ENCODE measurements at regions not wholly inside any gene's neighbourhood (a gene's known extent, or its start where the extent isn't known, plus 50 kb on each side); places are given as distances from the start of the nearest gene placed in this dataset.

GRCh38 chr18:10020171-10020570 is 106.4 kb downstream of the VAPA start:
- H3K36me3 ChIP-seq, result no peaks in the 10 kb centered on the region
- peaks cover 0 to 15% (median 0%) of the 10 kb centered on the region in 4 donors for H3K4me1 ChIP-seq
- no peak for TF ChIP-seq CTCF (IDR thresholded peaks at IDR 0.05)
- no peak for TF ChIP-seq POLR2A (IDR thresholded peaks at IDR 0.05)
- H3K27me3 ChIP-seq, result no peaks in the 10 kb centered on the region
- no peak overlapping the region for H3K27ac ChIP-seq
- no peak overlapping the region for H3K4me3 ChIP-seq
- H3K9me3 ChIP-seq, result no peaks in the 10 kb centered on the region
- DNase-seq, result no peak

GRCh38 chr18:10022365-10022764 is 108.5 kb downstream of the VAPA start:
- Histone ChIP-seq H3K4me1 (no peaks in the 10 kb centered on the region), H3K4me3 (no peak overlapping the region), H3K27ac (no peak overlapping the region), H3K9me3 (no peaks in the 10 kb centered on the region), H3K27me3 (no peaks in the 10 kb centered on the region), H3K36me3 (no peaks in the 10 kb centered on the region)
- TF ChIP-seq POLR2A (IDR thresholded peaks at IDR 0.05), result no peak
- no peak for DNase-seq

GRCh38 chr18:10023853-10024570 is 110.2 kb downstream of the VAPA start:
- TF ChIP-seq POLR2A (IDR thresholded peaks at IDR 0.05), result no peak
- Histone ChIP-seq H3K4me3 (no peak overlapping the region), H3K36me3 (no peaks in the 10 kb centered on the region), H3K4me1 (no peaks in the 10 kb centered on the region), H3K9me3 (no peaks in the 10 kb centered on the region), H3K27ac (no peak overlapping the region), H3K27me3 (no peaks in the 10 kb centered on the region)
- DNase-seq, result peak in 1 of 3 donors; percentile 7

GRCh38 chr18:10025711-10026670 is 112.2 kb downstream of the VAPA start:
- no peaks in the 10 kb centered on the region for H3K4me1 ChIP-seq
- no peaks in the 10 kb centered on the region for H3K27me3 ChIP-seq
- TF ChIP-seq POLR2A (IDR thresholded peaks at IDR 0.05), result no peak
- TF ChIP-seq CTCF (IDR thresholded peaks at IDR 0.05), result no peak
- no peaks in the 10 kb centered on the region for H3K36me3 ChIP-seq
- H3K27ac ChIP-seq, result no peak overlapping the region
- DNase-seq, result peak in 1 of 3 donors; percentile 13
- H3K4me3 ChIP-seq, result no peak overlapping the region
- no peaks in the 10 kb centered on the region for H3K9me3 ChIP-seq

- Histone ChIP-seq H3K36me3 (no peaks in the 10 kb centered on the region), H3K27ac (no peak overlapping the region)
- TF ChIP-seq POLR2A (IDR thresholded peaks at IDR 0.05) (no peak), CTCF (IDR thresholded peaks at IDR 0.05) (no peak)
Measured at GRCh38 chr18:10027031-10027430, 113.2 kb downstream of the VAPA start.

DNA sequence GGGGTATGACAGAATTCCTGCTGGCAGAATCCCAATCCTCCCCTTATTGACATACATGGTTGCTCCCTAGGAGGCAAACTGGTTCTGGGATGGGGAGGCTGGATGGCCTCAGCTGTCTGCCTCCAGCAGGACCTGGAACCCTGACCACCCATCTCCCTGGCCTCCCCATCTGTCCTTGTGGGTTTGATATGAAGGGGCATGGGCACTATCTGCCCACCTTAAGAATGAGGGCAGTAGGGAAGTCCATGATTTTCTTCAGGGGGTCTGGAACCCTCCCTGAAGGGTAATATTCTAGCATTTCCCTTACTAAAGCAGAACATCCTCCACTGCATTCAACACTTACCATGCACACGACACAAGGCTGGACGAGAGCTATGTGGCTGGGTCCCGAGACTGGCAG is 113.6 kb downstream of the VAPA start:
- TF ChIP-seq POLR2A (IDR thresholded peaks at IDR 0.05), result no peak
- Histone ChIP-seq H3K36me3 (no peaks in the 10 kb centered on the region), H3K27ac (no peak overlapping the region), H3K27me3 (no peaks in the 10 kb centered on the region), H3K4me1 (no peaks in the 10 kb centered on the region), H3K4me3 (no peak overlapping the region), H3K9me3 (no peaks in the 10 kb centered on the region)
- DNase-seq, result no peak

More at GRCh38 chr18:10027031-10027430, 113.2 kb downstream of the VAPA start:
- Histone ChIP-seq H3K9me3 (no peaks in the 10 kb centered on the region), H3K27me3 (no peaks in the 10 kb centered on the region), H3K4me1 (no peaks in the 10 kb centered on the region), H3K4me3 (no peak overlapping the region)
- DNase-seq, result no peak

- TF ChIP-seq CTCF (IDR thresholded peaks at IDR 0.05) (no peak), POLR2A (IDR thresholded peaks at IDR 0.05) (no peak)
- DNase-seq, result no peak
- H3K36me3 ChIP-seq, result no peaks in the 10 kb centered on the region
- no peaks in the 10 kb centered on the region for H3K27me3 ChIP-seq
- no peak overlapping the region for H3K27ac ChIP-seq
- no peaks in the 10 kb centered on the region for H3K9me3 ChIP-seq
- no peak overlapping the region for H3K4me3 ChIP-seq
- H3K4me1 ChIP-seq, result no peaks in the 10 kb centered on the region
Measured at GRCh38 chr18:10029711-10030110, 115.9 kb downstream of the VAPA start.
